Endothelial cell of umbilical vein (primary cell): ENCODE measurements at regions not wholly inside any gene's neighbourhood (a gene's known extent, or its start where the extent isn't known, plus 50 kb on each side); places are given as distances from the start of the nearest gene placed in this dataset.

Experiments
- BruUV-seq: library from RNA; stranded (reverse); fragments of 400-500 nt; replicated peaks from 2 replicates; lab custom pipeline; 2021; lab: Mats Ljungman, UMichigan
- CTCF ChIA-PET: fragments of 300-600, 350-600 bp; sonication (Branson Sonifier 250); formaldehyde crosslinking; loops from one replicate; lab custom pipeline; 2021; ENCODE audit warnings: antibody characterized with exemption, inconsistent platforms; lab: Charles Lee
- POLR2A ChIA-PET: fragments of 300-600, 350-600 bp; sonication (Branson Sonifier 250); formaldehyde crosslinking; loops from one replicate; lab custom pipeline; 2021; ENCODE audit warnings: antibody characterized with exemption, inconsistent platforms; lab: Charles Lee
- DNase-seq: peaks from one replicate; pipeline ENCODE4 v3.0.0-alpha.2; 2011; ENCODE audit warnings: low read depth, low spot score
- FAIRE-seq: peaks from 2 replicates; lab custom pipeline; 2011; peaks lifted over from hg19 to GRCh38; lab: Jason Lieb, UNC
- H2AFZ ChIP-seq: 2 replicates; pipeline ENCODE4 v1.6.0; 2012; ENCODE audit warnings: low read depth, low read length, control low read depth, inconsistent platforms
- H3K27ac ChIP-seq: 2 replicates; pipeline ENCODE4 v1.5.1; 2011; ENCODE audit warnings: low read depth, mild to moderate bottlenecking, control low read depth, low read length, moderate library complexity; ENCODE audit not compliant: insufficient read depth
- H3K27me3 ChIP-seq, 2 experiments: 2 replicates each; pipeline versions ENCODE4 v1.6.0 to v1.6.1; 2011; ENCODE audit warnings: low read length in 2 of 2, mixed read lengths in 1 of 2; ENCODE audit not compliant: control insufficient read depth in 2 of 2, insufficient read depth in 2 of 2
- H3K36me3 ChIP-seq, 2 experiments: 2 replicates in 1 of 2; 3 replicates in 1 of 2; pipeline ENCODE4 v1.5.1; 2011; ENCODE audit warnings: low read length in 2 of 2, mild to moderate bottlenecking in 1 of 2, moderate library complexity in 1 of 2; ENCODE audit not compliant: control insufficient read depth in 2 of 2, insufficient read depth in 2 of 2; ENCODE audit errors: extremely low read depth in 1 of 2
- H3K4me1 ChIP-seq: 3 replicates; pipeline ENCODE4 v1.5.1; 2011; ENCODE audit warnings: mild to moderate bottlenecking, low read length; ENCODE audit not compliant: control insufficient read depth, insufficient read depth; ENCODE audit errors: extremely low read depth
- H3K4me2 ChIP-seq: 2 replicates; pipeline ENCODE4 v1.6.1; 2011; ENCODE audit warnings: low read length, control low read depth, mixed read lengths; ENCODE audit not compliant: insufficient read depth
- H3K4me3 ChIP-seq, 3 experiments: fragments of 200-600 bp in 1 of 3; sonication (generic), shearing (Covaris generic) in 1 of 3; replicated peaks in 1 of 3; 2 replicates each; pipeline ENCODE4 v1.5.1; 2011 to 2016; ENCODE audit warnings: control low read depth in 3 of 3, low read length in 3 of 3, mild to moderate bottlenecking in 2 of 3, inconsistent platforms in 1 of 3, low read depth in 1 of 3, moderate library complexity in 1 of 3; ENCODE audit not compliant: insufficient read depth in 1 of 3
- H3K79me2 ChIP-seq: 2 replicates; pipeline ENCODE4 v1.6.0; 2012; ENCODE audit warnings: low read length, inconsistent platforms; ENCODE audit not compliant: control insufficient read depth, insufficient read depth
- H3K9ac ChIP-seq: replicated peaks from 2 replicates; pipeline ENCODE3; 2011; ENCODE audit warnings: low read length, control low read depth; ENCODE audit not compliant: insufficient read depth; ENCODE audit errors: extremely low read depth
- H3K9me1 ChIP-seq: replicated peaks from 3 replicates; pipeline ENCODE4 v1.6.0; 2011; ENCODE audit warnings: mild to moderate bottlenecking, low read length; ENCODE audit not compliant: control insufficient read depth, insufficient read depth; ENCODE audit errors: extremely low read depth
- H3K9me3 ChIP-seq: replicated peaks from 2 replicates; pipeline ENCODE4 v1.5.1; 2012; ENCODE audit warnings: low read length, inconsistent platforms; ENCODE audit not compliant: control insufficient read depth, insufficient read depth
- H4K20me1 ChIP-seq: replicated peaks from 2 replicates; pipeline ENCODE3; 2011; ENCODE audit warnings: mild to moderate bottlenecking, low read length; ENCODE audit not compliant: control insufficient read depth, insufficient read depth; ENCODE audit errors: extremely low read depth
- CTCF ChIP-seq, 2 donors: IDR thresholded peaks; 1 replicate in 1 of 2; 2 replicates in 1 of 2; pipeline ENCODE4 v1.5.1; 2011; ENCODE audit warnings: low read length in 2 of 2, mild to moderate bottlenecking in 2 of 2, moderate library complexity in 2 of 2, control low read depth in 1 of 2, inconsistent platforms in 1 of 2, low read depth in 1 of 2; ENCODE audit not compliant: insufficient read depth in 1 of 2; ENCODE audit errors: extremely low read depth in 1 of 2
- EZH2 ChIP-seq: IDR thresholded peaks from 2 replicates; pipeline ENCODE4 v1.6.1; 2012; ENCODE audit warnings: borderline replicate concordance, low read depth, mild to moderate bottlenecking, moderate library complexity, low read length, inconsistent platforms; ENCODE audit not compliant: severe bottlenecking
- FOS ChIP-seq: IDR thresholded peaks from 2 replicates; pipeline ENCODE4 v1.6.1; 2011; ENCODE audit warnings: mild to moderate bottlenecking, low read length, moderate library complexity, borderline replicate concordance; ENCODE audit not compliant: insufficient read depth
- GATA2 ChIP-seq: IDR thresholded peaks from 2 replicates; pipeline ENCODE4 v1.7.0; 2011; ENCODE audit warnings: low read depth, mild to moderate bottlenecking, moderate library complexity, mixed read lengths, low read length; ENCODE audit not compliant: insufficient read length, insufficient read depth
- JUN ChIP-seq: IDR thresholded peaks from 2 replicates; pipeline ENCODE4 v1.6.1; 2011; ENCODE audit warnings: borderline replicate concordance, low read depth; ENCODE audit not compliant: insufficient read length, insufficient read depth
- MAX ChIP-seq: IDR thresholded peaks from 2 replicates; pipeline ENCODE4 v1.6.1; 2011; ENCODE audit not compliant: insufficient read depth, insufficient read length
- MYC ChIP-seq: IDR thresholded peaks from one replicate; pipeline ENCODE4 v1.6.1; 2011; ENCODE audit warnings: mild to moderate bottlenecking, low read depth, low read length
- POLR2A ChIP-seq: IDR thresholded peaks from 2 replicates; pipeline ENCODE4 v1.6.1; 2012; ENCODE audit warnings: low read depth, mild to moderate bottlenecking, control low read depth, low read length
- POLR2AphosphoS5 ChIP-seq: IDR thresholded peaks from 2 replicates; pipeline ENCODE4 v1.6.1; 2012; ENCODE audit warnings: low read depth, mild to moderate bottlenecking, control low read depth, low read length, moderate library complexity; ENCODE audit not compliant: insufficient read depth
- dilution Hi-C: fragments of 300-500 bp; cut with MboI; formaldehyde crosslinking; loops from one replicate; pipeline ENCODE4 v1.15.0; 2019; ENCODE audit warnings: low sequenced_read_pairs; ENCODE audit not compliant: extremely low pct_ligation_motif_present
- intact Hi-C: fragments of 100-400 bp; cut with micrococcal nuclease; formaldehyde crosslinking; loops from one replicate; pipeline ENCODE4 v1.10.0; 2022

- TF ChIP-seq POLR2A (no peak), POLR2AphosphoS5 (no peak), EZH2 (no peak), MYC (no peak)
- H3K4me1 ChIP-seq: no peaks in the 10 kb centered on the region
- no peaks in the 10 kb centered on the region for H3K9me3 ChIP-seq
- H3K79me2 ChIP-seq: peaks cover 2% of the 10 kb centered on the region
- no peak overlapping the region for H3K4me2 ChIP-seq
- dilution Hi-C loops: no loop called here
- no peaks in the 10 kb centered on the region for H3K27me3 ChIP-seq
- H3K4me3 ChIP-seq: no peak overlapping the region
- ChIA-PET CTCF (no interaction called here), POLR2A (no interaction called here)
- H3K9me1 ChIP-seq: no peaks in the 10 kb centered on the region
- FAIRE-seq (no peak), DNase-seq (no peak)
- H3K36me3 ChIP-seq: no peaks in the 10 kb centered on the region
- no peak overlapping the region for H3K27ac ChIP-seq
- no peak overlapping the region for H3K9ac ChIP-seq
- H4K20me1 ChIP-seq: no peaks in the 10 kb centered on the region
- BruUV-seq: no TSS peak
- H2AFZ ChIP-seq: no peak overlapping the region
- intact Hi-C loops: loop anchor here (1.0 kb wide), 1 partner anchor 11 kb away; no protein-coding TSS in a partner anchor
Observed at GRCh38 chrY:19066447-19067190, 293.1 kb upstream of the HSFY2 start.

- Histone ChIP-seq H3K27me3 (no peaks in the 10 kb centered on the region), H3K27ac (no peak overlapping the region), H3K4me3 (no peak overlapping the region), H3K79me2 (peaks cover 2% of the 10 kb centered on the region), H3K9ac (no peak overlapping the region), H3K9me3 (no peaks in the 10 kb centered on the region), H3K36me3 (no peaks in the 10 kb centered on the region), H3K4me1 (no peaks in the 10 kb centered on the region), H3K4me2 (no peak overlapping the region), H3K9me1 (no peaks in the 10 kb centered on the region), H2AFZ (no peak overlapping the region), H4K20me1 (no peaks in the 10 kb centered on the region)
- FAIRE-seq (no peak), DNase-seq (no peak)
- ChIA-PET POLR2A (no interaction called here), CTCF (no interaction called here)
- TF ChIP-seq JUN (no peak), MYC (no peak), CTCF (IDR thresholded peaks at IDR 0.05; ENCODE audit: extremely low read depth in 1 of 2, insufficient read depth in 1 of 2, low read depth in 1 of 2, low read length in 2 of 2) (no peak), GATA2 (no peak), EZH2 (no peak), FOS (no peak), POLR2A (no peak), POLR2AphosphoS5 (no peak), MAX (no peak)
- dilution Hi-C loops (no loop called here), intact Hi-C loops (no loop called here)
- BruUV-seq: no TSS peak
Observed at GRCh38 chrY:19065119-19065518, 291.6 kb upstream of the HSFY2 start.
